HCT116 (cell line): ENCODE measurements at regions not wholly inside any gene's neighbourhood (a gene's known extent, or its start where the extent isn't known, plus 50 kb on each side); places are given as distances from the start of the nearest gene placed in this dataset.

Source experiments
- ATAC-seq: fragments of 200-7000 bp; cut with Tn5 transposase; 2 replicates; pipeline ENCODE4 v1.9.1; 2020; ENCODE audit warnings: mild to moderate bottlenecking, moderate library complexity
- BruUV-seq: library from RNA; stranded (reverse); fragments of 400-500 nt; replicated peaks from 2 replicates; lab custom pipeline; 2021; lab: Mats Ljungman, UMichigan
- CTCF ChIA-PET: fragments of 300-600 bp; sonication (Branson Sonifier 250); formaldehyde crosslinking; loops from one replicate; lab custom pipeline; 2021; ENCODE audit warnings: antibody characterized with exemption; lab: Charles Lee
- POLR2A ChIA-PET: fragments of 300-600, 350-600 bp; sonication (Branson Sonifier 250); formaldehyde crosslinking; loops from one replicate; lab custom pipeline; 2021; ENCODE audit warnings: antibody characterized with exemption; lab: Charles Lee
- RAD21 ChIA-PET, 2 experiments: fragments of 300-600 bp; sonication (Branson Sonifier 250); formaldehyde crosslinking; loops; one replicate each; lab custom pipeline; 2023; ENCODE audit warnings: low total read pairs in 2 of 2; ENCODE audit not compliant: uncharacterized antibody in 2 of 2, unreplicated experiment in 2 of 2, low non-redundant PET in 1 of 2; lab: Charles Lee
- DNase-seq: peaks from one replicate; pipeline ENCODE4 v3.0.0-alpha.2; 2010; ENCODE audit warnings: low read depth, low spot score
- H2AFZ ChIP-seq: fragments of 200-600 bp; shearing (Covaris generic), sonication (generic); 2 replicates; pipeline ENCODE4 v1.6.1; 2017; ENCODE audit warnings: low read depth, mixed run types, mixed read lengths, antibody characterized with exemption, low read length; ENCODE audit not compliant: poor library complexity, severe bottlenecking
- H3K27ac ChIP-seq: 2 replicates; pipeline ENCODE4 v1.5.1; 2012; ENCODE audit warnings: low read depth, low read length
- H3K27me3 ChIP-seq: fragments of 200-600 bp; sonication (generic); 2 replicates; pipeline ENCODE4 v1.6.1; 2016; ENCODE audit warnings: mixed run types, low read length, mixed read lengths; ENCODE audit not compliant: insufficient read depth
- H3K36me3 ChIP-seq, 2 experiments: fragments of 200-500 bp in 1 of 2; fragments of 200-600 bp in 1 of 2; sonication (Bioruptor generic) in 1 of 2; sonication (generic) in 1 of 2; 2 replicates each; pipeline versions ENCODE4 v1.5.1 to v1.6.1; 2014 to 2016; ENCODE audit warnings: low read length in 2 of 2, inconsistent platforms in 1 of 2, mixed read lengths in 1 of 2, mixed run types in 1 of 2; ENCODE audit not compliant: insufficient read depth in 2 of 2, control insufficient read depth in 1 of 2
- H3K4me1 ChIP-seq, 2 experiments: fragments of 200-600 bp in 1 of 2; sonication (generic) in 1 of 2; 2 replicates each; pipeline versions ENCODE4 v1.5.1 to v1.6.1; 2012 to 2017; ENCODE audit warnings: low read length in 2 of 2, inconsistent platforms in 1 of 2, mild to moderate bottlenecking in 1 of 2, mixed read lengths in 1 of 2, mixed run types in 1 of 2, moderate library complexity in 1 of 2; ENCODE audit not compliant: insufficient read depth in 2 of 2, control insufficient read depth in 1 of 2
- H3K4me2 ChIP-seq: fragments of 200-600 bp; sonication (generic); 2 replicates; pipeline ENCODE4 v1.6.1; 2017; ENCODE audit warnings: mixed run types, low read length, mixed read lengths
- H3K4me3 ChIP-seq, 2 experiments: fragments of 200-600 bp in 1 of 2; sonication (generic) in 1 of 2; replicated peaks in 1 of 2; 2 replicates each; pipeline ENCODE4 v1.5.1; 2011 to 2016; ENCODE audit warnings: low read length in 2 of 2, control low read depth in 1 of 2, low read depth in 1 of 2, mild to moderate bottlenecking in 1 of 2, mixed read lengths in 1 of 2, mixed run types in 1 of 2
- H3K79me2 ChIP-seq: fragments of 200-600 bp; sonication (generic); 2 replicates; pipeline ENCODE4 v1.6.1; 2017; ENCODE audit warnings: mild to moderate bottlenecking, mixed run types, low read length, moderate library complexity, mixed read lengths; ENCODE audit not compliant: insufficient read depth
- H3K9ac ChIP-seq: fragments of 200-600 bp; sonication (generic); 2 replicates; pipeline ENCODE4 v1.6.1; 2016; ENCODE audit warnings: low read length, mixed read lengths
- H3K9me2 ChIP-seq: fragments of 200-600 bp; sonication (generic), shearing (Covaris generic); 2 replicates; pipeline ENCODE4 v1.6.1; 2017; ENCODE audit warnings: mixed run types, mild to moderate bottlenecking, moderate library complexity; ENCODE audit not compliant: insufficient read depth
- H3K9me3 ChIP-seq, 2 experiments: fragments of 200-500 bp in 1 of 2; fragments of 200-600 bp in 1 of 2; sonication (Bioruptor generic) in 1 of 2; sonication (generic) in 1 of 2; 2 replicates each; pipeline ENCODE4 v1.6.1; 2014 to 2017; ENCODE audit warnings: low read length in 2 of 2, mixed read lengths in 2 of 2, inconsistent platforms in 1 of 2, low read depth in 1 of 2, mild to moderate bottlenecking in 1 of 2, mixed run types in 1 of 2, moderate library complexity in 1 of 2; ENCODE audit not compliant: control insufficient read depth in 1 of 2, insufficient read depth in 1 of 2
- H4K20me1 ChIP-seq: fragments of 200-600 bp; sonication (generic), shearing (Covaris generic); 2 replicates; pipeline ENCODE4 v1.6.1; 2017; ENCODE audit warnings: mixed run types, mild to moderate bottlenecking, moderate library complexity; ENCODE audit not compliant: insufficient read depth
- CBX3 ChIP-seq: IDR thresholded peaks from 2 replicates; pipeline ENCODE4 v1.6.1; 2012; ENCODE audit warnings: low read depth
- CEBPB ChIP-seq: IDR thresholded peaks from 2 replicates; pipeline ENCODE4 v1.6.1; 2012; ENCODE audit warnings: low read depth
- EGR1 ChIP-seq: IDR thresholded peaks from 2 replicates; pipeline ENCODE4 v1.6.1; 2012; ENCODE audit warnings: low read depth
- ELF1 ChIP-seq: IDR thresholded peaks from 2 replicates; pipeline ENCODE4 v1.6.1; 2012; ENCODE audit warnings: low read depth, borderline replicate concordance
- FOSL1 ChIP-seq: IDR thresholded peaks from 2 replicates; pipeline ENCODE4 v1.6.1; 2012; ENCODE audit warnings: low read depth
- JUND ChIP-seq: IDR thresholded peaks from 2 replicates; pipeline ENCODE4 v1.6.1; 2012
- POLR2AphosphoS5 ChIP-seq: IDR thresholded peaks from 2 replicates; pipeline ENCODE4 v1.6.1; 2011; ENCODE audit warnings: mild to moderate bottlenecking, low read depth, low read length, moderate library complexity
- SP1 ChIP-seq: IDR thresholded peaks from 2 replicates; pipeline ENCODE4 v1.6.1; 2012; ENCODE audit warnings: low read depth
- TCF7L2 ChIP-seq: IDR thresholded peaks from 2 replicates; pipeline ENCODE4 v1.7.0; 2011; ENCODE audit warnings: borderline replicate concordance, inconsistent platforms; ENCODE audit not compliant: insufficient read depth, insufficient read length; ENCODE audit errors: extremely low read depth
- YY1 ChIP-seq: IDR thresholded peaks from 2 replicates; pipeline ENCODE4 v1.6.1; 2011; ENCODE audit warnings: low read length, low read depth, moderate library complexity, mild to moderate bottlenecking; ENCODE audit not compliant: insufficient replicate concordance; ENCODE audit errors: extremely low read depth
- ZNF274 ChIP-seq: fragments of 200-500 bp; sonication (Bioruptor generic); IDR thresholded peaks from 2 replicates; pipeline ENCODE4 v1.6.1; 2014; ENCODE audit warnings: mild to moderate bottlenecking, low read depth, low read length, inconsistent platforms
- intact Hi-C: fragments of 100-400 bp; cut with micrococcal nuclease; formaldehyde crosslinking; loops from 2 replicates; pipeline ENCODE4 v1.10.0; 2022
- TF ChIP-seq, protein P1 (sequence below): IDR thresholded peaks from 2 replicates; pipeline ENCODE4 v1.6.1; 2012; ENCODE audit warnings: low read depth
- TF ChIP-seq, protein P2 (sequence below): IDR thresholded peaks from 2 replicates; pipeline ENCODE4 v1.6.1; 2011; ENCODE audit warnings: mild to moderate bottlenecking, low read length, moderate library complexity; ENCODE audit not compliant: insufficient replicate concordance; ENCODE audit errors: extremely low read depth

DNA sequence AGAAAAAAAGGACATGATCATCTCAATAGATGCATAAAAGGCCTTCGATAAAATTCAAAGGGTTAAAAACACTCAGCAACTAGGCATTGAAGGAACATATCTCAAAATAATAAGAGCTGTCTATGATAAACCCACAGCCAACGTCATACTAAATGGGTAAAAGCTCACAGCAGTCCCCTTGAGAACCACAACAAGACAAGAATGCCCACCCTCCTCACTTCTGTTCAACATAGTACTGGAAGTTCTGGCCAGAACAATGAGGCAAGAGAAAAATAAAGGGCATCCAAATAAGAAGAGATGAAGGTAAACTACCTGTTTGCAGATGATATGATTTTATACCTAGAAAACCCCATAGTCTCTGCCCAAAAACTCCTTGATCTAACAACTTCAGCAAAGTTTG lies 619.7 kb upstream of the LMCD1 start:
- H3K9me2 ChIP-seq = no peaks in the 10 kb centered on the region
- no peaks in the 10 kb centered on the region for H4K20me1 ChIP-seq
- peaks cover 25 to 32% of the 10 kb centered on the region in 2 experiments for H3K4me1 ChIP-seq
- no peak overlapping the region for H3K4me2 ChIP-seq
- H3K27me3 ChIP-seq = no peaks in the 10 kb centered on the region
- DNase-seq (no peak), ATAC-seq (no peak)
- ChIA-PET POLR2A (no interaction called here), RAD21 (no interaction called here), CTCF (no interaction called here)
- TF ChIP-seq JUND (no peak), CBX3 (no peak), POLR2AphosphoS5 (no peak), FOSL1 (no peak), ELF1 (no peak), EGR1 (no peak), YY1 (no peak), ZNF274 (no peak), TCF7L2 (no peak), CEBPB (no peak), SP1 (no peak)
- TF ChIP-seq, protein P1, sequence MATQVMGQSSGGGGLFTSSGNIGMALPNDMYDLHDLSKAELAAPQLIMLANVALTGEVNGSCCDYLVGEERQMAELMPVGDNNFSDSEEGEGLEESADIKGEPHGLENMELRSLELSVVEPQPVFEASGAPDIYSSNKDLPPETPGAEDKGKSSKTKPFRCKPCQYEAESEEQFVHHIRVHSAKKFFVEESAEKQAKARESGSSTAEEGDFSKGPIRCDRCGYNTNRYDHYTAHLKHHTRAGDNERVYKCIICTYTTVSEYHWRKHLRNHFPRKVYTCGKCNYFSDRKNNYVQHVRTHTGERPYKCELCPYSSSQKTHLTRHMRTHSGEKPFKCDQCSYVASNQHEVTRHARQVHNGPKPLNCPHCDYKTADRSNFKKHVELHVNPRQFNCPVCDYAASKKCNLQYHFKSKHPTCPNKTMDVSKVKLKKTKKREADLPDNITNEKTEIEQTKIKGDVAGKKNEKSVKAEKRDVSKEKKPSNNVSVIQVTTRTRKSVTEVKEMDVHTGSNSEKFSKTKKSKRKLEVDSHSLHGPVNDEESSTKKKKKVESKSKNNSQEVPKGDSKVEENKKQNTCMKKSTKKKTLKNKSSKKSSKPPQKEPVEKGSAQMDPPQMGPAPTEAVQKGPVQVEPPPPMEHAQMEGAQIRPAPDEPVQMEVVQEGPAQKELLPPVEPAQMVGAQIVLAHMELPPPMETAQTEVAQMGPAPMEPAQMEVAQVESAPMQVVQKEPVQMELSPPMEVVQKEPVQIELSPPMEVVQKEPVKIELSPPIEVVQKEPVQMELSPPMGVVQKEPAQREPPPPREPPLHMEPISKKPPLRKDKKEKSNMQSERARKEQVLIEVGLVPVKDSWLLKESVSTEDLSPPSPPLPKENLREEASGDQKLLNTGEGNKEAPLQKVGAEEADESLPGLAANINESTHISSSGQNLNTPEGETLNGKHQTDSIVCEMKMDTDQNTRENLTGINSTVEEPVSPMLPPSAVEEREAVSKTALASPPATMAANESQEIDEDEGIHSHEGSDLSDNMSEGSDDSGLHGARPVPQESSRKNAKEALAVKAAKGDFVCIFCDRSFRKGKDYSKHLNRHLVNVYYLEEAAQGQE = no peak
- TF ChIP-seq, protein P2, sequence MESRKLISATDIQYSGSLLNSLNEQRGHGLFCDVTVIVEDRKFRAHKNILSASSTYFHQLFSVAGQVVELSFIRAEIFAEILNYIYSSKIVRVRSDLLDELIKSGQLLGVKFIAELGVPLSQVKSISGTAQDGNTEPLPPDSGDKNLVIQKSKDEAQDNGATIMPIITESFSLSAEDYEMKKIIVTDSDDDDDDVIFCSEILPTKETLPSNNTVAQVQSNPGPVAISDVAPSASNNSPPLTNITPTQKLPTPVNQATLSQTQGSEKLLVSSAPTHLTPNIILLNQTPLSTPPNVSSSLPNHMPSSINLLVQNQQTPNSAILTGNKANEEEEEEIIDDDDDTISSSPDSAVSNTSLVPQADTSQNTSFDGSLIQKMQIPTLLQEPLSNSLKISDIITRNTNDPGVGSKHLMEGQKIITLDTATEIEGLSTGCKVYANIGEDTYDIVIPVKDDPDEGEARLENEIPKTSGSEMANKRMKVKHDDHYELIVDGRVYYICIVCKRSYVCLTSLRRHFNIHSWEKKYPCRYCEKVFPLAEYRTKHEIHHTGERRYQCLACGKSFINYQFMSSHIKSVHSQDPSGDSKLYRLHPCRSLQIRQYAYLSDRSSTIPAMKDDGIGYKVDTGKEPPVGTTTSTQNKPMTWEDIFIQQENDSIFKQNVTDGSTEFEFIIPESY = no peak
- no peak overlapping the region for H3K4me3 ChIP-seq
- H3K9me3 ChIP-seq = 0 out of 4 replicates have a peak, but pooled peaks cover 0 to 6% of the 10 kb centered on the region in 2 experiments
- BruUV-seq = no TSS peak
- intact Hi-C loops = no loop called here
- H3K9ac ChIP-seq = no peak overlapping the region
- H3K79me2 ChIP-seq = no peaks in the 10 kb centered on the region
- H2AFZ ChIP-seq = no peak overlapping the region
- no peak overlapping the region for H3K27ac ChIP-seq
- peaks cover 0 to 10% of the 10 kb centered on the region in 2 experiments; a peak in 1 of 4 replicates for H3K36me3 ChIP-seq
